ENCODE measurements at regions not wholly inside any gene's neighbourhood (a gene's known extent, or its start where the extent isn't known, plus 50 kb on each side); places are given as distances from the start of the nearest gene placed in this dataset.

- DNase-seq (ENCODE audit: low read depth), result no peak
- H3K4me3 ChIP-seq (ENCODE audit: low read depth, low read length), result no peak overlapping the region
- TF ChIP-seq CTCF (conservative IDR thresholded peaks at IDR 0.05; ENCODE audit: low read depth, low read length), result no peak
Observed at GRCh38 chr4:73001885-73002284, 67.6 kb downstream of the COX18 start.

GRCh38 chr4:72997409-72997808 is 72.1 kb downstream of the COX18 start:
- peak; percentile 18 for DNase-seq (ENCODE audit: low read depth)
- TF ChIP-seq CTCF (conservative IDR thresholded peaks at IDR 0.05; ENCODE audit: low read depth, low read length), result no peak
- no peak overlapping the region for H3K4me3 ChIP-seq (ENCODE audit: low read depth, low read length)

GRCh38 chr4:72994670-72995069 is 74.8 kb downstream of the COX18 start:
- DNase-seq (ENCODE audit: low read depth), result no peak
- no peak for TF ChIP-seq CTCF (conservative IDR thresholded peaks at IDR 0.05; ENCODE audit: low read depth, low read length)
- H3K4me3 ChIP-seq (ENCODE audit: low read depth, low read length), result no peak overlapping the region

GRCh38 chr4:72993876-72994275 is 75.6 kb downstream of the COX18 start:
- no peak for DNase-seq (ENCODE audit: low read depth)
- no peak overlapping the region for H3K4me3 ChIP-seq (ENCODE audit: low read depth, low read length)
- TF ChIP-seq CTCF (conservative IDR thresholded peaks at IDR 0.05; ENCODE audit: low read depth, low read length), result no peak

- no peak overlapping the region for H3K4me3 ChIP-seq (ENCODE audit: low read depth, low read length)
- TF ChIP-seq CTCF (conservative IDR thresholded peaks at IDR 0.05; ENCODE audit: low read depth, low read length), result no peak
- DNase-seq (ENCODE audit: low read depth), result no peak
Observed at GRCh38 chr4:72991873-72992272, 77.6 kb downstream of the COX18 start.

- DNase-seq (ENCODE audit: low read depth), result peak; percentile 48
- no peak overlapping the region for H3K4me3 ChIP-seq (ENCODE audit: low read depth, low read length)
- TF ChIP-seq CTCF (conservative IDR thresholded peaks at IDR 0.05; ENCODE audit: low read depth, low read length), result peak; percentile 29
Observed at GRCh38 chr4:72987741-72988729, 81.5 kb downstream of the COX18 start.

GRCh38 chr4:72984351-72984750 is 85.2 kb downstream of the COX18 start:
- no peak overlapping the region for H3K4me3 ChIP-seq (ENCODE audit: low read depth, low read length)
- DNase-seq (ENCODE audit: low read depth), result no peak
- no peak for TF ChIP-seq CTCF (conservative IDR thresholded peaks at IDR 0.05; ENCODE audit: low read depth, low read length)

All from choroid plexus epithelial cell (primary cell).